Nephron (organoid): ENCODE measurements at regions not wholly inside any gene's neighbourhood (a gene's known extent, or its start where the extent isn't known, plus 50 kb on each side); places are given as distances from the start of the nearest gene placed in this dataset.

Experiments used
- H3K27ac Mint-ChIP-seq, 3 experiments: 2 replicates each; pipeline ENCODE4 v1.8.0; 2020; ENCODE audit warnings: mixed read lengths in 3 of 3, mild to moderate bottlenecking in 2 of 3, moderate library complexity in 1 of 3
- H3K27me3 Mint-ChIP-seq: 2 replicates; pipeline ENCODE4 v1.8.0; 2021; ENCODE audit warnings: low read depth, mild to moderate bottlenecking, moderate library complexity, mixed read lengths
- H3K36me3 Mint-ChIP-seq: 2 replicates; pipeline ENCODE4 v1.8.0; 2020; ENCODE audit warnings: low read depth, mixed read lengths
- H3K4me1 Mint-ChIP-seq: 2 replicates; pipeline ENCODE4 v1.8.0; 2020; ENCODE audit warnings: mixed read lengths
- H3K4me3 Mint-ChIP-seq, 3 experiments: 2 replicates each; pipeline ENCODE4 v1.8.0; 2020; ENCODE audit warnings: mild to moderate bottlenecking in 3 of 3, mixed read lengths in 3 of 3, moderate library complexity in 2 of 3
- H3K9me3 Mint-ChIP-seq: 2 replicates; pipeline ENCODE4 v1.8.0; 2020; ENCODE audit warnings: mixed read lengths
- TF ChIP-seq, protein P1 (sequence below), 3 experiments: fragments of 200-600 bp; sonication (generic); IDR thresholded peaks; one replicate each; pipeline ENCODE4 v1.5.0; 2021; ENCODE audit warnings: antibody characterized with exemption in 3 of 3; ENCODE audit not compliant: unreplicated experiment in 3 of 3

DNA sequence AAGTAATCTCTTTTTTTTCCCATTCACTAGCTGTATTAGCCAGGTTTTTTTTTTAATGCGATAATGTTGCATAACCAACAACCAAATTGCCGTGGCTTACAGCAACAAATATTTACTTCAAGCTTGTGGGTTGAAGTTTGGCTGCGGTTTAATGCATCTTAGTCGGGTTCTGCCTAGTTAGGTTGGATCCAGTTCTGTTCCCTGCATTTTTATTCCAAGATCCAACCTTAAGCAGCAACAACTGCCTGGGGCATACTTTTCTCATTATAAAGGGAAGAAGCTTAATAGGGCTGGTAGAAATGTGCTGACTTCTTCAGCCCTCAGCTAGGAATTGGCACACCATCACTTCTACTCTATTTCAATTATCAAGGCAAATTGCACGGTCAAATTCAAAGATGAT lies 1115.5 kb upstream of the AUTS2 start:
- H3K9me3 Mint-ChIP-seq: peaks cover 8% of the 10 kb centered on the region

DNA sequence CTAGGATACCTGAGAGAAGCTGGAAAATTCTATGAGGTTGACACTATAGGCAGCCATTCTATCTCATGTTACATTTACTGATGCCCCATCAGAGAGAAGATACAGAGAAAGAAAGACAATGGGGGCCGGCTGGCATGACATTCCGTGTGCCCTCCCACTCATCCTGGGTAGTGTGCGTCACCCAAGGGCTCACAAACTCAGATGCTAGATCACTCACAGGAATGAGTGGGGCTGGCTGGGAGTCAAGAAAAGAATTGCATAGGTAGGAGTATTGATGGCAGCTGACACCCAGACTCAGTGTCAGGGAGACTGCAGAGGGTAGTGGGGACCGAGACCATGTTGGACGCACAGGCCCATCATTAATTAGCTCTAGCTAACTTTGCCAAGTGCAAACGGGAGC lies 1113.5 kb upstream of the AUTS2 start:
- Mint-ChIP-seq H3K4me3 (no peak overlapping the region), H3K27ac (no peak overlapping the region), H3K4me1 (no peaks in the 10 kb centered on the region), H3K36me3 (no peaks in the 10 kb centered on the region), H3K27me3 (peaks cover 37% of the 10 kb centered on the region), H3K9me3 (peaks cover 8% of the 10 kb centered on the region)
- TF ChIP-seq, protein P1, sequence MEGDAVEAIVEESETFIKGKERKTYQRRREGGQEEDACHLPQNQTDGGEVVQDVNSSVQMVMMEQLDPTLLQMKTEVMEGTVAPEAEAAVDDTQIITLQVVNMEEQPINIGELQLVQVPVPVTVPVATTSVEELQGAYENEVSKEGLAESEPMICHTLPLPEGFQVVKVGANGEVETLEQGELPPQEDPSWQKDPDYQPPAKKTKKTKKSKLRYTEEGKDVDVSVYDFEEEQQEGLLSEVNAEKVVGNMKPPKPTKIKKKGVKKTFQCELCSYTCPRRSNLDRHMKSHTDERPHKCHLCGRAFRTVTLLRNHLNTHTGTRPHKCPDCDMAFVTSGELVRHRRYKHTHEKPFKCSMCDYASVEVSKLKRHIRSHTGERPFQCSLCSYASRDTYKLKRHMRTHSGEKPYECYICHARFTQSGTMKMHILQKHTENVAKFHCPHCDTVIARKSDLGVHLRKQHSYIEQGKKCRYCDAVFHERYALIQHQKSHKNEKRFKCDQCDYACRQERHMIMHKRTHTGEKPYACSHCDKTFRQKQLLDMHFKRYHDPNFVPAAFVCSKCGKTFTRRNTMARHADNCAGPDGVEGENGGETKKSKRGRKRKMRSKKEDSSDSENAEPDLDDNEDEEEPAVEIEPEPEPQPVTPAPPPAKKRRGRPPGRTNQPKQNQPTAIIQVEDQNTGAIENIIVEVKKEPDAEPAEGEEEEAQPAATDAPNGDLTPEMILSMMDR (IDR thresholded peaks at IDR 0.05; ENCODE audit: unreplicated experiment in 3 of 3): no peak

More for the DNA sequence above, 1115.5 kb upstream of the AUTS2 start:
- no peak overlapping the region for H3K4me3 Mint-ChIP-seq
- no peaks in the 10 kb centered on the region for H3K36me3 Mint-ChIP-seq
- H3K4me1 Mint-ChIP-seq: no peaks in the 10 kb centered on the region
- peaks cover 30% of the 10 kb centered on the region for H3K27me3 Mint-ChIP-seq
- H3K27ac Mint-ChIP-seq: no peak overlapping the region
- TF ChIP-seq, protein P1 (IDR thresholded peaks at IDR 0.05; ENCODE audit: unreplicated experiment in 3 of 3): no peak

DNA sequence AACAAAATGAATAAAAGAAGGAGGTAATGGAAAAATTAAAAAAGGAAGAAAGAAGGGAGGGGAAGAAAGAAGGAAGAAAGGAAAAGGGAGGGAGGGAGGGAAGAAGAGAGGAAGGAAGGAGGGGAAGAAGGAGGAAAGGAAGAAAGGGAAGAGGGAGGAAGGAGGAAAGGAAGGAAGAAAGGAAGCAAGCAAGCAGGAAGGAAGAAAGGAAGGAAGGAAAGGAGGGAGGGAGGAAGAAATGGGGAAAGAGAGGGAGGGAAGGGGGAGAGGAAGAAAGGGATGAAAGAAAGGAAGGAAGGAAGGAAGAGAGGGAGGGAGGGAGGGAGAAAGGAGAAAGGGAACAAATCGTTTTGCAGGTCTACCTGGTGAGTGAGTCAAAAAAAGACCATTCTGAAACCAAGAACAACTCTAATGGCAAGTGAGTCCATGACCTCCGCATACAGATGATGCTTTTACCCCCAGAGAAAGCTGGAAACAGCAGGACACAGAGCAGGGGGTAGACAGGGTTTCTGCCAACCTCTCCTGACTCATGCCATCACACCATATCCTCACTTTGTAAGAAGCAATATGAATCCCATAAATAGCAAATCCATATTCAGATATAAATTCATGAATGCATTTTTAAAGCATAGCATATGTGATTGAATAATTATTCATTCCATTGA lies 1112.9 kb upstream of the AUTS2 start:
- peaks cover 35% of the 10 kb centered on the region for H3K27me3 Mint-ChIP-seq
- no peaks in the 10 kb centered on the region for H3K36me3 Mint-ChIP-seq
- no peak overlapping the region for H3K4me3 Mint-ChIP-seq
- TF ChIP-seq, protein P1 (IDR thresholded peaks at IDR 0.05; ENCODE audit: unreplicated experiment in 3 of 3): no peak
- no peak overlapping the region for H3K27ac Mint-ChIP-seq
- peaks cover 8% of the 10 kb centered on the region for H3K9me3 Mint-ChIP-seq
- no peaks in the 10 kb centered on the region for H3K4me1 Mint-ChIP-seq

DNA sequence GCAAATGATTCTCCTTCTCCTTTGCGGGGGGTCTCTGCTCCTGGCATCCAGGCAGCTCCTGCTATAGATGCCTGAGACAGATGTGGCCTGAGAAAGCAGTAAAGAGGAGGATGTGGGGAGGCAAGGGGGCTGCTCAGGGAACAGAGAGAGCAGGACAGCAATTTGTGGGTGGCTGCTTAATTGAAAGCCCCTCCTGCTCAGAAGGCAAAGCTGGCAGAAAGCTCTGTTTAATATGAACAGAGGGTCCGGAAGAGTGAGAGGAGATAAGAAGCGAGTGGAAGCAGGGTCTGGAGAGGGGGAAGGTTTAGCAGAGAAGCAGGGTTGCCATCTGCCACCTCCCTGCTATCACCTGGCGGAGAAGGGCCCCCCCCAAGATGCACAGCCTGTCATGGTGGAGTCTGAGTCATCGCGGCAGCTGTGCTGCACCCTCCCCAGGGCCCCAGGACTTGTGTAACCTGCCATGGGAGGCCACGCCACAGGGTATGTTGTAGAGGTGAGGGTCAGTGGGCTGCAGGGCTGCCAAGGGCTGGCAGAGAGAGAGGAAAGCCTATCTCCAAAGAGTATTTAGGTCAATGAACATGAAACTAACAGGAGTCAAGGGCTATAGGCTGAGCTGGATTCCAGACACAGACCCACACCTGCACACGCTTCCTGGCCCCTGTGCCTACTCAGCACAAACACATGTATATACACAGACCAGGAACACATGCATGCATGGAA lies 1109.8 kb upstream of the AUTS2 start:
- H3K36me3 Mint-ChIP-seq: no peaks in the 10 kb centered on the region
- peaks cover 21% of the 10 kb centered on the region for H3K27me3 Mint-ChIP-seq
- H3K4me3 Mint-ChIP-seq: no peak overlapping the region
- no peak overlapping the region for H3K27ac Mint-ChIP-seq
- TF ChIP-seq, protein P1 (IDR thresholded peaks at IDR 0.05; ENCODE audit: unreplicated experiment in 3 of 3): no peak
- no peaks in the 10 kb centered on the region for H3K4me1 Mint-ChIP-seq
- peaks cover under 1% of the 10 kb centered on the region for H3K9me3 Mint-ChIP-seq

DNA sequence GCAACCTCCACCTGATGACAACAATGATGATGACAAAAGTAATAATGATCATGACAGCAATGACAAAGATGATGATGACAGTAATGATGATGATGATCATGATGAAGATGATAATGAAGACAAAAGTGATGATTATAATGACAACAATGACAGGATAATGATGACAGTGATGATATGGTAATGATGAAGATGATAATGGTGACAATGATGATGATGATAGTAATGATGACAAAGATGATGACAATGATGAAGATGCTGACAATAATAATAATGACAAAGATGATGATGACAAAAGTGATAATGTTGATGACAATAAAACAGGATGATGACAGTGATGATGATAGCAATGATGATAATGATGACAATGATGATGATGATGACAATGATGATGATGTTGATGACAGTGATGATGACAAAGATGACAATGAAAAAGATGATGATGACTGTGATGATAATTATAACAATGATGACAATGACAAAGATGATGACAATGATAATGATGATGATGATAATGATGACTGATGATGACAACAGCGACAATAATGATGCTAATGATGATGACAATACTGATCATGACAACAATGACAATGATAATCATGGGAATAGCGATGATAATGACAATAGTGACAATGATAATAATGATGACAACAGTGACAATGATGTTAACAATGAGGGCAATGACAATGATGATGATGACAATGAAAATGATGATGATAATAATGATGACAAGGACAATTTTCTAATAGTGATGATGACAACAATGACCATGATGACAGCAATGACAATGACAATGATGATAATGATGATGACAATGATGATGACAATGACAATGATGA lies 1106.5 kb upstream of the AUTS2 start:
- H3K4me1 Mint-ChIP-seq: no peaks in the 10 kb centered on the region
- no peak overlapping the region for H3K27ac Mint-ChIP-seq
- no peak overlapping the region for H3K4me3 Mint-ChIP-seq
- no peaks in the 10 kb centered on the region for H3K36me3 Mint-ChIP-seq
- H3K27me3 Mint-ChIP-seq: peaks cover 14% of the 10 kb centered on the region
- TF ChIP-seq, protein P1 (IDR thresholded peaks at IDR 0.05; ENCODE audit: unreplicated experiment in 3 of 3): no peak
- peaks cover 3% of the 10 kb centered on the region for H3K9me3 Mint-ChIP-seq
